NCI-H1092 (cell line): ENCODE measurements at regions not wholly inside any gene's neighbourhood (a gene's known extent, or its start where the extent isn't known, plus 50 kb on each side); places are given as distances from the start of the nearest gene placed in this dataset.

Experiments
- DNase-seq: peaks from one replicate; lab custom pipeline; 2025; lab: John Stamatoyannopoulos, UW

DNA sequence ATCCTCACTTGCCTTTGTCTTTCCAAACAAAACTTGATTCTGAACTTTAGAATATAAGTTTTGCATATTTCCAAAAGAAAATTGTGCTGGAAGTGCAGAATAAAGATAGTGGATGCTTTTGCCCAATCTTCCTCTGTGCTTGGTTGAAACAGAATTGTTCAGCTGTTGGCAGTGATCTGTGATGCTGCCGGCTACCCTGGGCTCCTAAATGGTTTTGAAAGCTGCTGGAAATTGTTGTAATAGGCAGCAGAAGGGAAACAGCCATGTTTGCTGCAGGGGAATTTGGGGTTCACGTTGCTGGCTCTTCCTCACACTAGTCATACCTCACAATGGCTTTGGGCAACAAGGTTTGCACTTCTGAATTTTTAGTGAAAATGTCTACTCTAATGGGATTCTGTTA is 398.0 kb downstream of the RAPGEF2 start:
- no peak for DNase-seq

DNA sequence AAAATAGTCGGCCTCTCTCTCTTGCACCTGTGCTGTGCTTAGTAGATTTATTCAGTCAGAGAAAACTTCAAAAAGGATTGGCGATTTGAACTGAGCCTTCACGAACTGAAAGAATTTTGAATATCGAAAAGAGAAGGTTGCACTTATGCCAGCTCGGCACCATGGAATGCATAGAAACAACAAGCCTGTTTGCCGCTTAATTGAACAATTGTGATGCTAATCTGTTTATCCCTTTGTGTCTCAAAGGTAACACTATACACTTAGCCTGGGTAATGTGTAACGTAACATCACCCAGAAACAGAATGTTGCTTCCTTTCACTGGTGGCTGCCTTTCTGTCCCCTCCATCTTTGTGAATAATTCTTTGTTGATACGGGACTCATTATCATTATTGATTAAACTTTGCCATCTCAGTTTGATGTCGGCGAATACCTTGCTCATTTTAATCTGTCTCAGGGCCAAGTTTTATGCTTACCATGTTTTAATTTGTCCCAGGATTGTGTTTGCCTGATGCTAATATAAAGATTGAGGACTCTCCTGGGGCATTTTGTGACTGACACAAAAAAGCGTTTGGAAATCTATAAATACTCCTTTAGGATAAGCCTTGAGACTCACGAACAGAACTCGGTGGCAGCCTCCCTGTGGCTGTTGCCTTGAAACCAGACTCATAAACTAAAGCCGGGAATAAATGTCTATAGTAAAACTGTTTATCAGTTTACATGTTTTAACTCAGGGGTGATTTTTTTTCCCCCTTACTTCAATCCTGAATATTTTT is 400.5 kb downstream of the RAPGEF2 start:
- no peak for DNase-seq

DNA sequence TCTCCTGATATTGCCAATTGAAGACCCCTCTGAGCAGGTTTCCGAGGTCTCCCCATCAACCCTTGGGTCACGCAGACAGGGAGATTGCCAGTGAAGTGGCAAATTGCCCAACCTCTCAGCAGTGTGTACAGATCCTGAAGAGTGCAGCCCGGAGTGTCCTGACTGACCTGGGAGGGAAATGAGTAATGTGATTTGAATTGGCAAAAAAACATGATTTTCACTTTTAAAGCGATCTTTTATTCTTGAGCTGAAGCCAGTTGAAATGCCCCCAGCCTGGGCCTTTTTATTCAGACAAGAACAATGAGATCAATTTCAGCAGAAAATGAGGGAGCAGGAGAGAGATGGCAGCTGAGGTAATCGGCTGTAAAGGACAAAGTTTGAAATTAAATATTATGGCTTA is 401.8 kb downstream of the RAPGEF2 start:
- no peak for DNase-seq

DNA sequence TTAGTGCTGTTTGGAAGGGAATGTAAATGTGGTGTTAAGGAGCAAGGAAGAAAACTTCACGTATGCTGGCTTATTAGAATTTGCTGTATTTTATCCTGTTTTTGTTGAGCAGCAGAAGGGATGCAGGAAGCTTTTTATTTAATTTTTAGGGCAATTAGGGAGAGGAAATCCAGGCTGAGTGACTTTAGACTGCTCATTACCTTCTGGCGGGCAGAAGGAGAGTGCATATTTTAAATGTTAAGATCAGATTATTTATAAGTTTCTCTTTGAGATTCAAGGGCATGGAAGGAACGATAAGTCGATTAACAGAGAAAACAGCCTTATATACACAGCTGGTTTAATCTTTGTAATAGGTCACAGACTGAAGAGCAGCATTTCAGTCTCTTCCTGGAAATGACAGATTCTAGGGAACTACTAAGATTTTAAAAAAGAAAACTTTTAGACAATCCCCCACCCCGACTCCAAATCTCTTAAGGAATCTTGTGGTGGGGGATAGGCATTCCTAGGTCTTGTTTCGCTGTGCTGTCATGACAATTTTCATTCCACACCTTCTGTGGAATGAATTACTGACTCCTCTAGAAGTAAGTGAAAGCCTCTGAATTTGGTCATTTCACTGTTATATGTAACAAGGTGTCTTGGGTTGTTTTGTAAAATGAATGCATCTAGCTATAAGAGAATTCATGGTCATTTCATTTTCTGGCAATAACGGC is 402.5 kb downstream of the RAPGEF2 start:
- DNase-seq: no peak

DNA sequence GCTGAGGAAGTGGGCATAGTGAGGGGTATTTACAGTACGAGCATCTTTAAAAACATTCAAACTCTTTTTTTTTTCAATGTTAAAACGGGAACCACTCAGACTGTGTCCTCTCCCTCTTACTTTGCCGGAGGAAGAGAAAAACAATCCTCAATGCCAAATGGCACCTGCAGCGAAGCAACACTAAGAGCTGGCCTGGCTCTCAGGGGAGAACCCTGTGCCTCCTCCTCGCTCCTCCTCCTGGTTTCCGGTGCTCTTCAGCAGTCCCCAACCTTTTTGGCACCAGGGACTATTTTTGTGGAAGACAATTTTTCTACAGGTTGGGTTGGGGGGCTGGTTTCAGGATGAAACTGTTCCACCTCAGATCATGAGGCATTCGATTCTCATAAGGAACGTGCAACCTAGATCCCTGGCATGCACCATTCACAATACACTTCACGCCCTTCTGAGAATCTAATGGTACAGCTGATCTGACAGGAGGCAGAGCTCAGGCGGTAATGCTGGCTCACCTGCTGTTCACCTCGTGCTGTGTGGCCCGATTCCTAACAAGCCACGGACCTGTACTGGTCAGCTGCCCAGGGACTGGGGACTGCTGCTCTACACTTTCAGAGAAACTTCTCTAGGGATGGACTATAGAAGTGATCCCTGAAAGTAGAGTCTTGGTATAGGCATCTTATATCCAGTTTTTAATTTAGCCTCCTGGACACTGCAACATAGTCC is 404.1 kb downstream of the RAPGEF2 start:
- DNase-seq: no peak

DNA sequence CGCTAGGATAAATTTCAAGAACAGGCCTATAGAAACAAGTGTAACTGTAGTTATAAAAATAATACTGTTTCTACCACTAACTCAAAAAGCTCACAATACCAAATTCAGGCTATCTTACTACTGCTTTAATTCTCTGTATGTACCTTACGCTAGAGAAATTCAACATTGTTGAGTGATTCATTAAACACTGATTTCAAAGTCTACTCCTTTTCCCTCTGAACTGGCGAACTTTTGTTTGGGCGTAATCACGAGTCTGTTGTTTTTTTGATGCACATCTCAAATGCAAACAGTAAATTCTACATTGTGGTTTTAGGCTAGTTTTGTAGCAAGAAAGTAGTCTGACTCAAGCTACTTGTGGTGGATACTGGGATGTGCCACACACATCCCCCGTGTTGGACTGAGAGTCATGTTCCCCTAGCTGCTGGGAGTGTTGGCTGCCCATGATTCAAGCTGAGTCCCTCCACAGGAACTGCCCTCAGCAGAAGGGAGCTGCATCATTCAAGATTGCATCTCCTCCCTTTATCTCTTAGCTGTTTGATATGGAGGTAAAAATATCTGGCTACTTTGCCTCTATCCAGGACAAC is 406.1 kb downstream of the RAPGEF2 start:
- no peak for DNase-seq

DNA sequence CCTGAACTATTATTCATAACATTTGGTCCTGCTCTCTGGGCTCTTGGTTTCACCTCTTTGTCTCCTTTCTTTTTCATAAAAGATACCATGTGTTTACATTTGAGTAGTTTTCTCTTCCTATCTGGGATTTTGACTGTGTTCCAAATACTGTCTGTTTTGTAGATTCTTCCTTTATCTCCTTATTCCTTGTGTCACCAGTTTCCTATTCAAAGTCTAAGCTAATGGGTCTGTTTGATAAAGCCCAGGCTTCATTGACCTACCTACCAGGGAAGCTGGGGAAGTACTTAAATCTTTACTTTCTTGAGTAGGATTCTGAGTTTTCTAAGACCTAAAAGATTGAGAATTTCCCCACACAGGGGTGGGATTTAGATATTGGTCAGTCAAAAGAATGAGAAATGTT is 409.5 kb downstream of the RAPGEF2 start:
- no peak for DNase-seq

DNA sequence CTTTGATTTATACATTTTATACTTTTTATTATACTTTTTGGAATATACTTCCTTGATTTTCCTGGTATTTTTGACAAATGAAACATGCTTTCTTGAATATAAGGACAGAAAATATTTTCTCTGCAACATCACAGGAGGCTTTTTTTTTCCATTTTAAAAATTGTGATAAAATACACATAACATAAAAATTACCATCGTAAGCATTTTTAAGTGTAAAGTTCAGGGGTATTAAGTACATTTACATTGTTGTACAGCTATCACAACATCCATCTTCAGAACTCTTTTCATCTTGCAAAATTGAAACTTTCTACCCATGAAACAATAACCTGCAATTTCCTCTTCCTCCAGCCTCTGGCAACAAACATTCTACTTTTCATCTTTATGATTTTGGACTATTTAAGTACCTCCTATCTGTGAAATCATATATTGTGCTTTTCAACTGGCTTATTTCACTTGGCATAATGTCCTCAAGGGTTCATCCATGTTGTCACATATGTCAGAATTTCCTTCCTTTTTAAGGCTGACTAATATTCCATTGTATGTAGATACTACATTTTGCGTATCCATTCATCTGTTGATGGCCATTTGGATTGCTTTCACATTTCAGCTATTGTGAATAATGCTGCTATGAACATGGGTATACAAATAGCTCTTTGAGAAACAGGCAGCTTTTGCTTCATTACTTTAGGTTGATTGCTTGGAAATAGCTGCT is 412.6 kb downstream of the RAPGEF2 start:
- no peak for DNase-seq

DNA sequence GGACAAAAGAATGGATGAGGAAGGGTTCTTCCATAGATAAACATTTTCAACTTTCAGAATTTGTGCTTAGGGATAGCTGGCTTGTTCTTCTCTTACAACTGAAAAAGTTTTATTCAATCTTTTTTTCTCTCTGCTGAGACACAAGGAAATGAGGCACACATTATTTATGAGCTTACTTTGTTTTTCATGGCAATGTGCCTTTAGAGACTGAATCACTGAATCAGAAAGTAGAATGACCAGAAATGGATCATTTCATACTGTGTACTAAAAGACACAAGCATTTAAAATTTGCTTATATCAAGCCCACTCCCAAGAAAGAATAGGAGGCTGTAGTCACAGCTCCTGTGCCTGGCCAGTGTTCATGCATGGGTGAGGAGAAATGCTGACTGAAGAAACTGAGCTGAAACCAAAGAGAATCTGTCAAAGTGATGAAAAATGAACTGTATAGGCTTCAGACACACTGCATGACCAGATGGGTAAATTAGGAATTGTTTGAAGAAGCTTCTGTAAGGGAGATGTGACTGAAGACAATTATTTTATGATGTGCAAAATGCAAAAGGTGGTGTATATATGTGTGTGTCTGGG is 413.8 kb downstream of the RAPGEF2 start:
- DNase-seq: no peak

DNA sequence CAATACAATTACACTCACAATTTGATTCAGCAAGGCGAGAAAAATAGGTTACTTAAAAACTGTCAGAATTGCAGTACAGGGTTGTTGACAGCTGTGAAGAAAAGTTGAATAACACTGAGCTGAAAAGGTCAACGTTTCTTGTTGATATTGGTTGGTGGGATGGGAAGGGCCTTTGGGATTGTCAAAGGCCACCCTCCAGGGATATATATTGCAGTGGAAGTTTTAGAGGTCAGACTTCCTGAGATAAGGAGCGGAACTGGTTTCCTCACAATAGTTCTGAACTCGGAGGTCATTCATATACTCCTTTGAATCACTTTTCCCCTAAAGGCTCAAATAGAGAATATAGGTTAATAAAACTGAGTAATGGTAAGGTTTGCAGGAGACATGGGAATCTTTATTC is 417.2 kb downstream of the RAPGEF2 start:
- DNase-seq: no peak

DNA sequence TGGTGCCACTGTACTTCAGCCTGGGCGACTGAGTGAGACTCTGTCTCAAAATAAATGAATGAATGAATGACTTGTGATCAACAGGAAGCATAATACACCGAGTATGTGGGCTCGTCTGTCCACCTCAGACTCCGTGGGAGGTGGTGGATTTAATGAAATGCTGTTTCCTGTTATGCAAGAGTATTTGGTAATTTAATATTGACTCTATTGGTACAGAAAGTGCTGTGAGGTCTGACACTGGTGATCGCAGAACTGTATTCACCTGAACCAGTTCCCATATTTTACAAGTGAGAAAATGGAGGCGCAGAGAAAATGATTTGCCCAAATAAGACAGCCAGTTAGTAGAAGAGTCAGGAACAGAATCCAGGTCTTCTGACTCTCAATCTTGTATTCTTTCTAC is 423.3 kb downstream of the RAPGEF2 start:
- no peak for DNase-seq

DNA sequence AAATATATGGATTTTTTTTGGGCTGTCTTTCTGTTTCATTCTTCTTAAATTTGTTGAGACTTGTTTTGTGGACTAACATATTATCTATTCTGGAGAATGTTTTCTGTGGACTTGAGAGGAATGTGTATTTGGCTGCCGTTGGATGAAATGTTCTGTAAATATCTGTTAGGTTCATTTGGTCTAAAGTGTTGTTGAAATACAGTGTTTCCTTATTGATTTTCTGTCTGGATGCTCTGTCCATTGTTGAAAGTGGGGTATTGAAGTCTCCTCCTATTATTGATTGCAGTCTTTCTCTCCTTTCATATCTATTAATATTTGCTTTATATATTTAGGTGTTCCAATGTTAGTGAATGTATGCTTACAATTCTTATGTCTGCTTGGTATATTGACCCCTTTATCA is 431.8 kb downstream of the RAPGEF2 start:
- no peak for DNase-seq

DNA sequence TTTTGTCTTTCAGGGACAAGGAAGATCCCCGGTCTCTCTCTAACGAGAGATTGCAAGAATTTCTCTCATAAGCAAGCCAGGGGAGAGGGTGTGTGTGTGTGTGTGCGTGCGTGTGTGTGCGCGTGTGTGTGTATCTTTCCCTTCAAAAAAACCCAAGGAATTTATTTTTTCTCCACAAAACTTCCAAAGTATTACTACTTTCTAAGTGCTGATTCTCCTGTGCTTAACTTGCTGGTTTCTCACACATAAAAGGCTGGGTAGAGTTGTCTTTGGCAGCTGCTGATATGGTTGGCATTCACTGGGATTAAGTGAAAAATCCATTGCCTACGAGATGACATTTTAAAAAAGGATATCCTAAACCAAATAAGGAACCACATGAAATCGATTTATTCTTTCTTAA is 435.7 kb downstream of the RAPGEF2 start:
- DNase-seq: no peak

DNA sequence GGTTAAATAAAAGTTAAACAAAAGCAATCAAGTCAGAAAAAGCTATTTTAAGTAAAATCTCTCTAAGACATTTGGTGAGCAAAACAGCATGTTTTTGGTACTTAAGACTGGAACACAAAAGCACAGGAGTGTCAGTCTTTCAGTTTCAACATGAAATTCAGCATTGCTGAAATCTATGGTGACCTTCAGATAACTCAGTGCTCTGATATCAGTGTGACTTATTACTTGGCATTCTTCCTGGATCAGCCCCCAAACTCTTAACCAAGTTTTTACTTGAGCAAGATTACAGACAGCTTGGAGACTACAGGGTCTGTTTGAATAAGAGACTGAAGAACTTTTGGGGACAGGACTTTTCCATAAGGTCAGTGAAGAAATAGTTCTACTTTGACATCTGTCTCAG is 437.2 kb downstream of the RAPGEF2 start:
- DNase-seq: no peak

DNA sequence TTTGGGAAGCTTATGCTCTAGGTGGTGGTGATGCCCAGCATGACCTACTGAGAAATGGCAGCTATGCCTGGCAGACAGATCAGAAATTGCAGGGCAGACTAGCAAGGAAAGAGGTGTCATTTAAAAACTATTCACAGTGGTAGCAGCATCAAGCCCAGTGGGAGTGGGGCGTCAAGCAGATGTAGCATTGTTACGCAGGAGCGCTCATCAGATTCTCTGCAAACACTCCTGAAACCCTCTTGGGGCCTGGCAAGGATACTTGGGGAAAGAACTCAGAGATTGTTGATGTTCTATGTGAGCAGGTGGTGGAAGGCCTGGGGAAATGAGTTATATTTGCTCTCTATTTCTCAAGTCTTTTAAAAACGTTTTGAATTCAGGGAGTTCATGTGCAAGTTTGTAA is 437.6 kb downstream of the RAPGEF2 start:
- no peak for DNase-seq

DNA sequence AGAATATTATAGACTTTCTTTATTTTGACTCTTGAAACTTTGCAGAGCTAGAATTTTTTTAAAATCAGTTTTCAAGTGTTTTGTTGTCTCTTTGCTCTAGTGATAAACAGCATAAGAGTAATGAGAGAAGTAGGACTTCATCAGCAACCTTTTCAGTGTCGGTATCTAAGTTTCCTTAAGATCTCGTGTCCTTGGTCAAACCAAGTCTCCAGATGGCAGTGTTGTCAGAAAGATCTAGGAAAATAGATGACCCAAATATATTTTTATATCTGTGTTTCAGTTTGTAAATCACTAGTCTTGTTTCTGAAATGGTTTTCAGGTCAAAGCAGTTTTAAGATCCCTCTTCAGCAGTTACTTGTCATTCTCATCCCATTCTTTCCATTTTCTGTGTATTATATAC is 438.3 kb downstream of the RAPGEF2 start:
- DNase-seq: no peak

DNA sequence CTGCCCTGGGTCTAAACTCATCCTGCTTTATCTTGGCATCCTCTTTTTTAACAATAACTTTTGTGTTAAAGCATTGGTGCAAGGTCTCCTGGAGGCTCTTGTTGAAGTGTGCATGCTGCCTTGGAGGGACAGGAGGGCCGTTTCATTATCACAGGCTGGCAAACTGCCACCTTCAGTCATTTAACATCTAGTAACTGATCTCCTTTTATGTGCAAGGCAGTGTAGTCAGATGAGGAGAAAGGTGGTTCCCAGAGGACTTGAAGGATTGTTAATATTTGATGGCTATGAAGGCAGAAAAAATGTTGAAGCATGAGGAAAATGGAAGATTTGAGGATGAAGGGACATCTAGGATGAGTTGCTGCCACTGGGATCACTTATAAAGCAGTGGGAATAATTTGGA is 439.4 kb downstream of the RAPGEF2 start:
- no peak for DNase-seq

DNA sequence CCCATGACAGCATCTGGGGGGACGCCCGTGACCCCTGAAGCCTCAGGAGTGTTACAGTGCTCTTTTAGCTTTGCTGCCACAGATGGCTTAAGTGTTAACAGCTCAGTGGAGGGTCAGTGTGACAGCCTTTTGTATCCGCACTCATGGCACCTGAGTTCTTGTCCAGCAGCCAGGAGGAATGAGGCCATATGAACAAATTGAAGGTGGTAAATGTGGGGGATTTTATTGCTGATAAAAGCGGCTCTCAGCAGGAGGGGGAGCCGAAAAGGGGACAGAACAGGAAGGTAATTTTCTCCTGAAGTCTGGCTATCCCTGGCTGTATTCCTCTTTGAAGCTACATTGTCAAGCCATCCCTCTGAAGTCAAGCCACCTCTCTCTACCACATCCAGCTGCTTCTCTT is 441.0 kb downstream of the RAPGEF2 start:
- no peak for DNase-seq

DNA sequence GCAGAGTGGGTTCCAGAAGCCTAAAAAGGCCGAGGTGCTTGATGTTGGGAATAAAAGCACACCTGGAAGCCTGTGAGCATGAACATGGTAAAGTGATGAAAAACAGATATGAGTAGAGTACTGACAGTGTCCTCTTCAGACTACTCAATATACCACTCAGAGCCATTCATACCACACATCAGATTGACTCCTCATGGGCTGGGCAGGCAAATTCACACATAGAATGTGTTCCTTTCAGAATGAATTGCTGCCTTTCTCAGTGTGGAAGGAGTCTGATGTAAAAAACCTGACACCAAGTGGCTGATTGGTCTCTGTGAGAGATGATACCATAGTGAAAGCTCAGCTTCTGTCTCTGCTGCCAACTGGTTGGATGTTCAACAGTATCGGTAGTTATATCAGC is 442.7 kb downstream of the RAPGEF2 start:
- DNase-seq: no peak

DNA sequence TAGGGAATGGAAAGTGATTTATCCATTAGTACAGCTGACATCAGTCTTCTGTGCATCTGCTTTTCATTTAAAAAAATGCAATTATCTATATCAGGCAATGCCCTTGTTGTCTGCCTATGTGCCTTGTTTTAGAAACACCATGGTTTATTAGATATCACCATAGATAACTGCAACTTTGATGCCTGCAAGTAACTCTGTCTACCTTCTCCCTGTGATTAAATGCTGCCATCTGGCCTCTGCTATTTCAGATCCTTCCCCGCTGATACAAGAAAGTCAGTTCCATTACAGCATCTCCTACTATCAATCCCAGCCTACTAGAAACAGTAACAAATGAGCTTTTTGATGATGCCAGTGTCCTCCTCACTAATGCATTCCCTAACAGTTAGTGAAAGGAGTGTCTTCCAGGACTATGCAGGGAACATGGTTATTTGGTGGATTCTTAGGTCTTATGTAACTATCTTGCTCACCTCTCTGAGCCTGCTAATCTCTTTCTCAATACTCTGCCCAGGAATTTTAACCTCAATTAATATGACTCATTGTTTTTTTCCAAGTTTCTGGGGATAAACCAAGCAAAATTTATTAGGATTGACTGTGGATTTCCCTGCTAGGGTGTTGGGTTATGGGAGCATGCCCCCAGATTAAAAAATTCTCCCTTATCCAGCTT is 444.9 kb downstream of the RAPGEF2 start:
- DNase-seq: no peak

DNA sequence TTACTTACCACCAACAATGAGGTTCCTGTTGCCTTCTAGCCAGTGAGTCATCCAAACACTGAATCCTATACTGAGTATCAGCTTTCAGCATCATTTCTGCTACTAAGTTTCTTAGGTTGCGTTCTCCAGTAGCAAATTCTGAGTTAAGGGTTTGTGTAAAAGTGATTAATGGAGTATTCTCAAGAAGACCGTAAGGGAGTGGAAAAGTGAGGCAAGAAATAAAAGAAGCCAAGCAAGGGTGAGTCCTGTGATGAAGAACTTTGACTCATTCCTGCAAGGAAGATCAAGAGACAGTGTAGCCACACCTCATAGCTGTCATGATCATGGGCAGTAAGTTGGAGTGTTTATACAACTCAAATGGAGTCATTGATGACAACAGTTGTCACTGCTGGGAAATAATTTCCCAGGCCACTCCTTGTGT is 446.2 kb downstream of the RAPGEF2 start:
- DNase-seq: no peak
